ENCODE measurements at regions not wholly inside any gene's neighbourhood (a gene's known extent, or its start where the extent isn't known, plus 50 kb on each side); places are given as distances from the start of the nearest gene placed in this dataset.

DNA sequence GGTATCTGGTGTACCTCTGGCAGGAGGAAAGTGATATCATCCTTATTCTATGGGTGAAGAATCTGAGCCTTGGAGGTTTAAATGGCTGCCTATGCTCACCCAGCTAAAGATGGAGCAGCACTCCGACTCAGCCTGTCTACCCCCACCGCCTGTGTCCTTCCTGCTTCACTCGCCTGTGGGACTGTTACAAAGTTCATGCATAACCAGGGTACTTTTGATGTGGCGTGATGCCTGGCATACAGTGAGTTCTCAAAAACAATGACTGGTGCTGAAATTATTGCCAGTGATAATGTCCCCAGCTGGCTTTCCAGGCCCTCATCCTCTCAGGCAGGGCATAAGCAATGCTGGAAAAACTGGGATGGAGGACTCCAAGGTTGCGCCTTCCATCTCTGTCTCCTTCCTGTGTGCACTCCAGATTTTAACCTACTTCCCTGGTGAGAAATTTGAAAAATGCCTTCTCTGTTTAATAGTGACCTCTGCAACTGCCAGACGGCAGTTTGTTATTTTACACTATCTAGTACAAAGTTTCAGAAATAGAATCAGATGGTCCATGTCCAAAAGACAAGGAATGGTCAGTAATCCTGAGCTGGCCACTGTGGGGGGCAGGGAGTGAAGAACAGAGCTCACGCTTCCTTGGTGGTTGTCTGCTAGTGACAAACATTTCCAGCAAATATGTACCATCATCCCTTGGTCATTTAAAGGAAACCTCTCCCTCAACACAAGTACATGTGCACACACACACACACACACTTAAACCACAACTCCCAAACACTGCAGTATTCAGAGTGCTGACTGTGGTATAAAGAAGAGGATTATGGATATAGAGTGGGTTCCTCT lies 86.5 kb upstream of the NMNAT3 start:
- no peaks in the 10 kb centered on the region for H3K27me3 ChIP-seq (ENCODE audit: control insufficient read depth in 5 of 5, insufficient read depth in 4 of 5, low read length in 5 of 5)
- H3K9me3 ChIP-seq (ENCODE audit: control insufficient read depth in 5 of 5, low read length in 5 of 5): no peaks in the 10 kb centered on the region
- H3K27ac ChIP-seq (ENCODE audit: low read depth, low read length): no peak overlapping the region
- no peaks in the 10 kb centered on the region for H3K36me3 ChIP-seq (ENCODE audit: control insufficient read depth in 5 of 5, insufficient read depth in 5 of 5, low read length in 5 of 5)
- H3K4me1 ChIP-seq (ENCODE audit: control insufficient read depth in 5 of 5, insufficient read depth in 5 of 5, low read length in 5 of 5): peaks cover 0 to 56% (median 24%) of the 10 kb centered on the region in 5 donors
- no peak overlapping the region for H3K9ac ChIP-seq (ENCODE audit: low read length in 5 of 5)
- H3K4me3 ChIP-seq (ENCODE audit: low read depth in 1 of 5, low read length in 5 of 5): no peak overlapping the region

DNA sequence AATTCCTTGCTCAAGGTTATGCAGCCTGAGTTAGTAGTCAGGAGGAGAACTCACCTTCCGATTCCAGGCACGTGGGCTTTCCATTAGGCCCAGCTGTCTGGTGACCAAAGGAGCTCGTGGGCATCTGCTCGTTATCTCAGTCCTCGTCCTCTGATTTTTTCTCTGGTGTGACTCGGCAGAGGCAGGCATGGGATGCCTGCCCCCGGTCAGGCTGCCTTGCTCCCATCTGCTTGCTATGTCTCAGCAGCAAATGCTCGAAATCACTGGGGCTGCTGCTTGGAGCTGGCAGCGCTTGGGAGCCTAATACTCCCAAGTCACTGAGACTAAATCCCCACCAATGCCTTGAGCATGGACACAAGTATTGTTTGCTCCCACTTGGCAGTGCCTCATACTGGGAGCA lies 84.5 kb upstream of the NMNAT3 start:
- Histone ChIP-seq H3K4me3 (ENCODE audit: low read depth in 1 of 5, low read length in 5 of 5) (no peak overlapping the region), H3K36me3 (ENCODE audit: control insufficient read depth in 5 of 5, insufficient read depth in 5 of 5, low read length in 5 of 5) (no peaks in the 10 kb centered on the region), H3K9ac (ENCODE audit: low read length in 5 of 5) (no peak overlapping the region), H3K27ac (ENCODE audit: low read depth, low read length) (no peak overlapping the region), H3K4me1 (ENCODE audit: control insufficient read depth in 5 of 5, insufficient read depth in 5 of 5, low read length in 5 of 5) (peaks cover 2 to 60% (median 31%) of the 10 kb centered on the region in 5 donors), H3K27me3 (ENCODE audit: control insufficient read depth in 5 of 5, insufficient read depth in 4 of 5, low read length in 5 of 5) (no peaks in the 10 kb centered on the region), H3K9me3 (ENCODE audit: control insufficient read depth in 5 of 5, low read length in 5 of 5) (no peaks in the 10 kb centered on the region)

DNA sequence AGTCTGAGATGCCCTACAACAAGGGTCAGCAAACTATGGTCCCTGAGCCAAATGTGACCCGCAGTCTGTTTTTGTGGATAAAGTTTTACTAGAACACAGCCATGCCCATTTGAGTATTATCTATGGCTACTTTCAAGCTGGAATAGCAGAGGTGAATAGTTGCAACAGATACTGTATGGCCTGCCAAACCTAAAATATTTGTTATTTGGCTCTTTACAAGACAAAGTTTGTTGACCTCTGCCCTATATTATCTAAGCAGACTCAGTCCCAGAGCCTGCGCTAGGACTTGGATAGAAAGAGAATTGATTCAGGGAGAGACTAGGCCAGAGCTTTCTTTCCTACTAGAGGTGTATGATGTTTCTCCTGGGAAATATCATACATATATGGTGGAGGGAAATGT lies 81.7 kb upstream of the NMNAT3 start:
- peaks cover 2 to 48% (median 25%) of the 10 kb centered on the region in 5 donors for H3K4me1 ChIP-seq (ENCODE audit: control insufficient read depth in 5 of 5, insufficient read depth in 5 of 5, low read length in 5 of 5)
- peak overlapping the region; percentile 61 for H3K27ac ChIP-seq (ENCODE audit: low read depth, low read length)
- no peak overlapping the region for H3K4me3 ChIP-seq (ENCODE audit: low read depth in 1 of 5, low read length in 5 of 5)
- no peaks in the 10 kb centered on the region for H3K36me3 ChIP-seq (ENCODE audit: control insufficient read depth in 5 of 5, insufficient read depth in 5 of 5, low read length in 5 of 5)
- H3K27me3 ChIP-seq (ENCODE audit: control insufficient read depth in 5 of 5, insufficient read depth in 4 of 5, low read length in 5 of 5): no peaks in the 10 kb centered on the region
- H3K9ac ChIP-seq (ENCODE audit: low read length in 5 of 5): peak overlapping the region in 1 of 5 donors; percentile 14
- no peaks in the 10 kb centered on the region for H3K9me3 ChIP-seq (ENCODE audit: control insufficient read depth in 5 of 5, low read length in 5 of 5)

DNA sequence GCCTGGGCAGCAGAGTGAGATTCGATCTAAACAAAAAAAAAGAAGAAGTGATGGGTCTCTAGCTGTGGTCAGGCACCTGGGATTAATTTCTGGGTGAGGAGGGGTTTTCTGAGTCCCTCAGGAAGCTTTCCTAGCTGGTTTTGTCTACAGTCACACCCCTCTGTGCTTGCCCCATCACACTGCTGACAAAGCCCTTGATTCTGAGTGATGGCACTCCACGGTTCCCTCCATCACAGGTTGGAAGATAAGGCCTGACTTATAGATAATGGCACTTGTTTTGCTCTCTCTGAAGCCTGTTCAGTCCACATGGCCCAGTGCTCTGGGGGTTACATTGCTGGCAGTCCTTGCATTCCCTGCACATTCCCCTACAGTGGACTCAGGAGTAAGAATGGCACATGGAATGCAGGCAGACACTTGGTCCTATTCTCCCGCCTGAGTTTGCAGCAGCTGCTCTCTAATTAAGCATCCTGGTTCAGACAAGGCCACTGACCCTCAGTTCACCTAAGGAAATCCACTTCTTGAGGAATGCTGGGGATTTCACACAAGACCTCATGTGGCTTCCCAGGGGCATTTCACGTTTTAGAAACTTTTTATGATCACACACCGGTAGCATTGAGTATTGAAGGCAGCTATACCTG lies 81.0 kb upstream of the NMNAT3 start:
- Histone ChIP-seq H3K9me3 (ENCODE audit: control insufficient read depth in 5 of 5, low read length in 5 of 5) (no peaks in the 10 kb centered on the region), H3K4me3 (ENCODE audit: low read depth in 1 of 5, low read length in 5 of 5) (no peak overlapping the region), H3K27ac (ENCODE audit: low read depth, low read length) (peak overlapping the region; percentile 61), H3K9ac (ENCODE audit: low read length in 5 of 5) (no peak overlapping the region), H3K4me1 (ENCODE audit: control insufficient read depth in 5 of 5, insufficient read depth in 5 of 5, low read length in 5 of 5) (peaks cover 2 to 41% (median 19%) of the 10 kb centered on the region in 5 donors), H3K36me3 (ENCODE audit: control insufficient read depth in 5 of 5, insufficient read depth in 5 of 5, low read length in 5 of 5) (no peaks in the 10 kb centered on the region), H3K27me3 (ENCODE audit: control insufficient read depth in 5 of 5, insufficient read depth in 4 of 5, low read length in 5 of 5) (no peaks in the 10 kb centered on the region)

DNA sequence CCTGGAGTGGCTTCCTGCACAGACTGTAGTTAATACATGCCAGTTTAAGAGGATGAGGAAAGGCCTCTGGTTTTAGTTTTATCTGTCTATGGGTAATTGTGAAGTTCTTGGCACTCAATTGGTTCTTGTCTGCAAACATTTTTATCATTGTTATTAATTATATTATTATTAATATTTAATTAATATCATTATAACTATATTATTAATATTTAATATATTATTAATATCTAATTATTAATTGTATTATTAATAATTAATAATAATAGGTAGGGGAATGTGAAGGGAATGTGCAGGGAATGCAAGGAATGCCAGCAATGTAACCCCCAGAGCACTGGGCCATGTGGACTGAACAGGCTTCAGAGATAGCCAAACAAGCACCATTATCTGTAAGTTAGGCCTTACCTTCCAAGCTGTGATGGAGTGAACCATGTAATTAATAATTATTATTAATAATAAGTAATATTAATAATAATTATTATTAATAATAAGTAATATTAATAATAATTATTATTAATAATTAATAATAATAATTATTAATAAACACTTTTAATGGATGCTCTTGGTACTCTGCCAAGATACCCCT lies 79.8 kb upstream of the NMNAT3 start:
- Histone ChIP-seq H3K4me3 (ENCODE audit: low read depth in 1 of 5, low read length in 5 of 5) (no peak overlapping the region), H3K9me3 (ENCODE audit: control insufficient read depth in 5 of 5, low read length in 5 of 5) (no peaks in the 10 kb centered on the region), H3K27ac (ENCODE audit: low read depth, low read length) (no peak overlapping the region), H3K4me1 (ENCODE audit: control insufficient read depth in 5 of 5, insufficient read depth in 5 of 5, low read length in 5 of 5) (peaks cover 2 to 29% (median 19%) of the 10 kb centered on the region in 5 donors), H3K27me3 (ENCODE audit: control insufficient read depth in 5 of 5, insufficient read depth in 4 of 5, low read length in 5 of 5) (no peaks in the 10 kb centered on the region), H3K9ac (ENCODE audit: low read length in 5 of 5) (no peak overlapping the region), H3K36me3 (ENCODE audit: control insufficient read depth in 5 of 5, insufficient read depth in 5 of 5, low read length in 5 of 5) (no peaks in the 10 kb centered on the region)

DNA sequence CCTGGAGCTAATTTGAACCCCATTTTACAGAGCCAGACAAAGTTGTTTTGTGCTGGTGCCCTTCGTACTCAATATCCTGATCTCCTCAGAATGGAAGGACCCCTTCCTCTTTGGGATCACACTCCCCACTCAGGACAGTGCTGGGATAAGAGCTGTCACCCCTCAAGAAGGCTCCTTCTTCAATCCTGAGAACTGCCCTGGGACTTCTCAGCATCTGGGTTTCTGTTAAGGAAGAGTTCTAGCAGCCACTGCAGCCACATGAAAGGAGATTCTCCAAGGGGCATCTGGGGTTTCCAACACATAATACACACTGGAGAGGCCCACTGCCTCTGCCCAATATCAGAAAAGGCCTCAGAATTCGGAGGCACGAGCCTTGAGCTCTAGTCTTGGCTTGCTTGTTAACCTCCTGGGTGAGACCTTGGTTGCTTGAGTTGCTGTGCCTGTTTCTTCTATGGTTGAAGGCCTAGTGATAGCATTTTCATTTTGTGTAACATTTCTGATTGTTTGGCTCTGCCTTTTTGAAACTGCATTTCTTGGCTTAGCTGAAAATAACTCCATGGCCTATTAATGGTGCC lies 78.8 kb upstream of the NMNAT3 start:
- H3K9ac ChIP-seq (ENCODE audit: low read length in 5 of 5): no peak overlapping the region
- no peak overlapping the region for H3K4me3 ChIP-seq (ENCODE audit: low read depth in 1 of 5, low read length in 5 of 5)
- no peak overlapping the region for H3K27ac ChIP-seq (ENCODE audit: low read depth, low read length)
- no peaks in the 10 kb centered on the region for H3K9me3 ChIP-seq (ENCODE audit: control insufficient read depth in 5 of 5, low read length in 5 of 5)
- no peaks in the 10 kb centered on the region for H3K27me3 ChIP-seq (ENCODE audit: control insufficient read depth in 5 of 5, insufficient read depth in 4 of 5, low read length in 5 of 5)
- H3K36me3 ChIP-seq (ENCODE audit: control insufficient read depth in 5 of 5, insufficient read depth in 5 of 5, low read length in 5 of 5): no peaks in the 10 kb centered on the region
- peaks cover 2 to 24% (median 16%) of the 10 kb centered on the region in 5 donors for H3K4me1 ChIP-seq (ENCODE audit: control insufficient read depth in 5 of 5, insufficient read depth in 5 of 5, low read length in 5 of 5)

DNA sequence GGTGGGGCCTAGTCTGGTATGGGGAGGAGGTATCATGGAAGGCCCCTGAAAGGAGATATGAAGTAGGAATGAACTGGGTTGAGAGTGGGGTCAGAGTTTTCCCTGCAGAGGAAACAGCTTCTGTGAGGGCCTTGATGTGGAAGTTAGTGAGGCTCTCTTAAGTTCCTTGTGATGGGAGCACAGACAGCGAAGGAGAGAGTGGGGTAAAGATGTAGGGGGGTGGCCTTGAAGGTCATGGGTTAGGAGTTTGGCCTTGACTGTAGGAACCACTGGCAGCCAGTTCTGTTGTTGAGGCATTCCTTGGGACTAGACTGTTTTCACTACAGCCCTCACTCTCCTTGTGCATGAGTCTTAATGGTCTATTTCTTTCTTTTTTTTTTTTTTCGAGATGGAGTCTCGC lies 77.8 kb upstream of the NMNAT3 start:
- Histone ChIP-seq H3K9me3 (ENCODE audit: control insufficient read depth in 5 of 5, low read length in 5 of 5) (peaks cover 0 to 3% (median 0%) of the 10 kb centered on the region in 5 donors), H3K9ac (ENCODE audit: low read length in 5 of 5) (no peak overlapping the region), H3K4me3 (ENCODE audit: low read depth in 1 of 5, low read length in 5 of 5) (no peak overlapping the region), H3K4me1 (ENCODE audit: control insufficient read depth in 5 of 5, insufficient read depth in 5 of 5, low read length in 5 of 5) (peaks cover 2 to 21% (median 16%) of the 10 kb centered on the region in 5 donors), H3K36me3 (ENCODE audit: control insufficient read depth in 5 of 5, insufficient read depth in 5 of 5, low read length in 5 of 5) (no peaks in the 10 kb centered on the region), H3K27me3 (ENCODE audit: control insufficient read depth in 5 of 5, insufficient read depth in 4 of 5, low read length in 5 of 5) (no peaks in the 10 kb centered on the region), H3K27ac (ENCODE audit: low read depth, low read length) (no peak overlapping the region)

DNA sequence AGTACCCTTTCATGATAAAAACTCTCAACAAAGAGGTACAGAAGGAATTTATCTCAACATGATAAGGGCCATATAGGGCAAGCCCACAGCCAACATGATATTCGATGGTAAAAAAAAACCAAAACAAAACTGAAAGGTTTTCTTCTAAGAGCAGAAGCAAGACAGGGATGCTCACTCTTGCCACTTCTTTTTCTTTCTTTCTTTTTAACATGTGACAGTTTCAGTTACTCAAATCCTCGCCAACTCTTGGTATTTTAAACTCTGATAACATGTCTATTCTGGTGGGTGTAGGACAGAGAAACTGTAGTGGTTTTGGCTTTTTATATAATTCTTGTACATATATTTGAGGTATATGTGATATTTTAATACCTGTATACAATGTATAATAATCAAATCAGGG lies 74.0 kb upstream of the NMNAT3 start:
- H3K4me1 ChIP-seq (ENCODE audit: control insufficient read depth in 5 of 5, insufficient read depth in 5 of 5, low read length in 5 of 5): no peaks in the 10 kb centered on the region
- H3K27me3 ChIP-seq (ENCODE audit: control insufficient read depth in 5 of 5, insufficient read depth in 4 of 5, low read length in 5 of 5): no peaks in the 10 kb centered on the region
- no peak overlapping the region for H3K4me3 ChIP-seq (ENCODE audit: low read depth in 1 of 5, low read length in 5 of 5)
- peaks cover 0 to 5% (median 4%) of the 10 kb centered on the region in 5 donors for H3K9me3 ChIP-seq (ENCODE audit: control insufficient read depth in 5 of 5, low read length in 5 of 5)
- no peak overlapping the region for H3K27ac ChIP-seq (ENCODE audit: low read depth, low read length)
- no peaks in the 10 kb centered on the region for H3K36me3 ChIP-seq (ENCODE audit: control insufficient read depth in 5 of 5, insufficient read depth in 5 of 5, low read length in 5 of 5)
- H3K9ac ChIP-seq (ENCODE audit: low read length in 5 of 5): no peak overlapping the region

DNA sequence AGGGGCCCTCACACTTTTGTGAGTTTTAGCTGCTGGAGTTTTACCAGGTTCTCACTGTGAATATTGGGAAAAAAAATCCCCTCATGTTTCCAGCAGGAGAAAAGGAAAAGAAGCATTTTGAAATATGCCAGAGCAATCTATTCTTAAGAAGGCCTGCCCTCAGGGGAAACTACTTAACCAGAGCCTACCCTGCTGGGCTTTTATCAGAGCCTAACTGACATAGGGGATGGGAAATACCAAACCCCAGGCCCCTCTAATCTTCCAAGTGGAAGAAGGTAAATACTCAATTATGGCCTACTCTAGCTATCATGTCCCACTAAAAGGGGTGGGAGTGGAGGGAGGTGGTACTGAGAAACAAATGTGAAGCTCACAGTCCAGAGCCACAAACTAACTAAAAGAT lies 68.7 kb upstream of the NMNAT3 start:
- Histone ChIP-seq H3K4me3 (ENCODE audit: low read depth in 1 of 5, low read length in 5 of 5) (no peak overlapping the region), H3K4me1 (ENCODE audit: control insufficient read depth in 5 of 5, insufficient read depth in 5 of 5, low read length in 5 of 5) (no peaks in the 10 kb centered on the region), H3K9ac (ENCODE audit: low read length in 5 of 5) (no peak overlapping the region), H3K9me3 (ENCODE audit: control insufficient read depth in 5 of 5, low read length in 5 of 5) (peaks cover 0 to 5% (median 5%) of the 10 kb centered on the region in 5 donors), H3K27ac (ENCODE audit: low read depth, low read length) (no peak overlapping the region), H3K36me3 (ENCODE audit: control insufficient read depth in 5 of 5, insufficient read depth in 5 of 5, low read length in 5 of 5) (no peaks in the 10 kb centered on the region), H3K27me3 (ENCODE audit: control insufficient read depth in 5 of 5, insufficient read depth in 4 of 5, low read length in 5 of 5) (no peaks in the 10 kb centered on the region)

DNA sequence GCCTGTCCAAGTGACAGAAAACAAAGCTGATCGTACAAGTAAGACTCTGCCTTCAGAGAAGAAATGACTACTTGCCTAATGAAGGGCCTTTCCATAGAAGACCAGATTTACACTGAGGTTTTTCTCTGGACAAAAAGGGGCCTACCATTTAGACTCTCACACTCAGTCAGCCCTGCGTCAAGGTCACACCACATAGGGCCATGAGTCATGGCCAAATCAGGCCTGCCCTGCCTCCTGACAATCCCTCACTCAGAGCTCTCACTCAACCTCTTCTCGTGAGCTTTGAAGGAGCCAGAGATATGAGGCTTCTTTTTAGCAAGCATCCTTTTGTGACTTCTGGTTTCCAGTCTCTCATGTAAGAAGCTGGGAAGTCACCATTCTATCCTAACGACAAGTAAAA lies 68.1 kb upstream of the NMNAT3 start:
- no peaks in the 10 kb centered on the region for H3K27me3 ChIP-seq (ENCODE audit: control insufficient read depth in 5 of 5, insufficient read depth in 4 of 5, low read length in 5 of 5)
- no peaks in the 10 kb centered on the region for H3K4me1 ChIP-seq (ENCODE audit: control insufficient read depth in 5 of 5, insufficient read depth in 5 of 5, low read length in 5 of 5)
- no peak overlapping the region for H3K9ac ChIP-seq (ENCODE audit: low read length in 5 of 5)
- H3K36me3 ChIP-seq (ENCODE audit: control insufficient read depth in 5 of 5, insufficient read depth in 5 of 5, low read length in 5 of 5): no peaks in the 10 kb centered on the region
- H3K9me3 ChIP-seq (ENCODE audit: control insufficient read depth in 5 of 5, low read length in 5 of 5): peaks cover 0 to 5% (median 5%) of the 10 kb centered on the region in 5 donors
- no peak overlapping the region for H3K4me3 ChIP-seq (ENCODE audit: low read depth in 1 of 5, low read length in 5 of 5)
- no peak overlapping the region for H3K27ac ChIP-seq (ENCODE audit: low read depth, low read length)
